HPDE6-E6E7 (cell line): ENCODE measurements at regions not wholly inside any gene's neighbourhood (a gene's known extent, or its start where the extent isn't known, plus 50 kb on each side); places are given as distances from the start of the nearest gene placed in this dataset.

ENCODE experiments used
- DNase-seq: peaks from one replicate; pipeline ENCODE4 v3.0.0; 2011; ENCODE audit warnings: missing footprints; ENCODE audit errors: extremely low spot score

GRCh38 chr5:42349163-42349562 is 74.1 kb upstream of the GHR start:
- DNase-seq = peak; percentile 7

DNA sequence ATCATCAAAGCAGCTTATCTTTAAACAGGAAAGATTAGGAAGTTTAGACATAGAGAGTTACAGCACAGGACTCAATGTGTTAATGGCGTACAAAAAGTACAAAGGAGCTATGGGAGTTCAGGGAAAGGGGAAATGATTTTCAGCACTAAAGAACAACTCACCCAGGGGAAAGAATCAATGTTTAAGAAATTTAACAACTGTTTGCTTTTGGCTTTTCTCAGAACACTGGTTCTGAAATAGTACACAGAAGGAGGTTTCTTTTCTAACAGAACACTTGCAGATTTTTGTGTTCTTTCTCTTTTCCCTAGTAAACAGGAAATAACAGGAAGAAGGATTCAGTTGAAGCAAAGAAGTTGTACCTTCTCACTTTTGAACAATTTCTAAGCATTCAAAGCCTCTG is 71.3 kb upstream of the GHR start:
- DNase-seq = no peak

DNA sequence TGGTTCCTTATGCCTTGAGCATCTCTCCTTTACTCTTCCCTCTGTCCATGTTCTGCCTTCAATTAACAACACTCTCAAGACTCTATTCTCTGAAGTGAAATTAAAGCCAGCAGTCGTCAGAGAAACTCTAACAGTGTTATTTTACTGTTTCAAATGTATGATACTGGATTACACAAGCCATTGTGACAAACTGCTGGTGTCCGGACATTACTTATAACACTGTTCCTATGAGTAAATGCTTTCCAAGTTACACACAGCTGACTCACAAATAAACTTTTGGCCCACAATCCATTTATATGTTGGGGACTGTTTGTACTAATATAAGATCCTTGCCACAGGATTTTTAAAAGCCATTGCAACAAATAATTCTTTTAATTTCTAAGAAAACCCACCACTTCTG is 63.2 kb upstream of the GHR start:
- DNase-seq = no peak

- DNase-seq = no peak
Measured at GRCh38 chr5:42360616-42361314, 62.5 kb upstream of the GHR start.

DNA sequence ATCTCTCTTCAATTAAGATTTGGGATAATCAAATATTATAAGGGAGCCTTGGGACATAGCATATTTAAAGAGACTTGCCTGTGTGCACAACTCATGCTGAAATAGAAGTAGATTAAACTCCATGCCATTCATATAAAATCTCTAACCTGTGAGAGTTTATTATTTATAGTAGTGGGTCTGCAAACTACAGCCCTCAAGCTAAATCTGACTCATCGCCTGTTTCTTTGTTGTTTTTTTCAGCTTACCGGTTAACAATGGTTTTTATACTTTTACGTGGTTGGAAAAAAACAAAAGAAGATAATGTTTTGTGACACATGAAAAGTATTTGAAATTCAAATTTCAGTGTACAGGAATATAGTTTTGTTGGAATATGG is 61.9 kb upstream of the GHR start:
- DNase-seq = no peak

DNA sequence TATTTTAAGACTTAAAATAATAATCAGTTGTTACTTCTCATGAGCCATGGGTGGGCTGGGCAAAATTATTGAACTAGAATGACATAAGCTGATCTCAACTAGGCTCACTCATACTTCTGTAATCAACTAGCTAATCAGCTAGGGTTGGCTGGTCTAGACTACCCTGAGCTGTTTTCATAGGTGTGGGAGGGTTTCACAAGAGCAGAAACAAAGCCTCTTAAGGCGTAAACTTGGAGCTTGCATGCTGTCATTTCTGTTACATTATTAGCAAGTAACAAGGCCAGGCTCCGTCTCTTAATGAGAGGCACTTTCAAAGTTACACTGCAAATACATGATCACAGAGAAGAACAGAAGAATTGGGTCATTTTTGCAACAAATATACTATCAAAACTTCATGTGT is 57.2 kb upstream of the GHR start:
- DNase-seq = no peak
